HepG2 (cell line): ENCODE measurements at regions not wholly inside any gene's neighbourhood (a gene's known extent, or its start where the extent isn't known, plus 50 kb on each side); places are given as distances from the start of the nearest gene placed in this dataset.

Source experiments
- ATAC-seq: fragments of 200-7000 bp; cut with Tn5 transposase; 3 replicates; pipeline ENCODE4 v1.9.1; 2020; ENCODE audit warnings: mild to moderate bottlenecking, moderate library complexity
- BruUV-seq: library from RNA; stranded (reverse); fragments of 400-500 nt; replicated peaks from 2 replicates; lab custom pipeline; 2021; lab: Mats Ljungman, UMichigan
- CTCF ChIA-PET: fragments of 300-600 bp; formaldehyde crosslinking; extraction: SDS; loops from one replicate; lab custom pipeline; 2021; ENCODE audit warnings: low total read pairs, inconsistent platforms, low intra/inter-chr PET ratio; lab: Yijun Ruan, JAX
- POLR2A ChIA-PET: fragments of 350-600 bp; sonication (Branson Sonifier 250); formaldehyde crosslinking; loops from one replicate; lab custom pipeline; 2020; ENCODE audit warnings: antibody characterized with exemption, inconsistent platforms; lab: Yijun Ruan, JAX
- DNase-seq: peaks from one replicate; pipeline ENCODE4 v3.0.0-alpha.2; 2015; ENCODE audit warnings: low spot score
- FAIRE-seq: peaks from 3 replicates; lab custom pipeline; 2011; peaks lifted over from hg19 to GRCh38; lab: Jason Lieb, UNC
- H2AFZ ChIP-seq: one replicate; pipeline ENCODE4 v1.6.1; 2011; ENCODE audit warnings: low read length, inconsistent platforms
- H3K27ac ChIP-seq: fragments of 300-600 bp; 3 replicates; pipeline ENCODE4 v1.8.0; 2011; ENCODE audit warnings: mixed run types, mild to moderate bottlenecking, mixed read lengths, low read length, inconsistent platforms; ENCODE audit not compliant: insufficient read depth; ENCODE audit errors: extremely low read length
- H3K27me3 ChIP-seq, 2 experiments: fragments of 200-600 bp in 1 of 2; 2 replicates in 1 of 2; 3 replicates in 1 of 2; pipeline versions ENCODE4 v1.6.0 to v1.8.0; 2011; ENCODE audit warnings: low read length in 2 of 2, mild to moderate bottlenecking in 2 of 2, moderate library complexity in 2 of 2, inconsistent platforms in 1 of 2; ENCODE audit not compliant: insufficient read depth in 2 of 2, control insufficient read depth in 1 of 2
- H3K36me3 ChIP-seq, 2 experiments: fragments of 200-600 bp in 1 of 2; replicated peaks in 1 of 2; 2 replicates in 1 of 2; 3 replicates in 1 of 2; pipeline versions ENCODE4 v1.5.1 to v1.8.0; 2011; ENCODE audit warnings: low read length in 2 of 2, inconsistent platforms in 1 of 2; ENCODE audit not compliant: insufficient read depth in 2 of 2, control insufficient read depth in 1 of 2
- H3K4me1 ChIP-seq: 2 replicates; pipeline ENCODE4 v1.5.1; 2012; ENCODE audit warnings: low read length, inconsistent platforms; ENCODE audit not compliant: insufficient read depth
- H3K4me2 ChIP-seq: 2 replicates; pipeline ENCODE4 v1.6.0; 2011; ENCODE audit warnings: low read depth, low read length, inconsistent platforms
- H3K4me3 ChIP-seq, 3 experiments: fragments of 200-600 bp in 1 of 3; sonication (generic), shearing (Covaris generic) in 1 of 3; replicated peaks in 1 of 3; 2 replicates each; pipeline ENCODE4 v1.5.1; 2011 to 2016; ENCODE audit warnings: low read length in 3 of 3, inconsistent platforms in 2 of 3, low read depth in 2 of 3, mild to moderate bottlenecking in 2 of 3, control low read depth in 1 of 3, mixed read lengths in 1 of 3; ENCODE audit not compliant: insufficient read depth in 1 of 3
- H3K79me2 ChIP-seq: one replicate; pipeline ENCODE4 v1.6.1; 2011; ENCODE audit warnings: low read length, inconsistent platforms; ENCODE audit not compliant: insufficient read depth
- H3K9ac ChIP-seq: 2 replicates; pipeline ENCODE4 v1.6.0; 2011; ENCODE audit warnings: mild to moderate bottlenecking, low read depth, low read length, inconsistent platforms; ENCODE audit not compliant: insufficient read depth
- H3K9me3 ChIP-seq: 2 replicates; pipeline ENCODE4 v1.5.1; 2012; ENCODE audit warnings: mild to moderate bottlenecking, low read length
- H4K20me1 ChIP-seq: 2 replicates; pipeline ENCODE4 v1.6.0; 2011; ENCODE audit warnings: inconsistent platforms, mild to moderate bottlenecking, low read length, moderate library complexity; ENCODE audit not compliant: insufficient read depth
- CSRNP1 ChIP-seq: sonication (generic); formaldehyde crosslinking; IDR thresholded peaks from 2 replicates; pipeline ENCODE4 v1.8.1; 2023; ENCODE audit warnings: mild to moderate bottlenecking, missing genetic modification reagents
- FLYWCH1 ChIP-seq: sonication (generic); formaldehyde crosslinking; IDR thresholded peaks from 2 replicates; pipeline ENCODE4 v1.8.1; 2023; ENCODE audit warnings: mild to moderate bottlenecking, missing genetic modification reagents
- GLI4 ChIP-seq: sonication (generic); formaldehyde crosslinking; IDR thresholded peaks from 2 replicates; pipeline ENCODE4 v1.5.1; 2020; ENCODE audit warnings: missing genetic modification reagents, mild to moderate bottlenecking, moderate library complexity, borderline replicate concordance
- HNF4A ChIP-seq: sonication (generic); formaldehyde crosslinking; IDR thresholded peaks from 2 replicates; pipeline ENCODE4 v1.4.0; 2020; ENCODE audit warnings: missing genetic modification reagents
- MAZ ChIP-seq, 2 experiments: sonication (generic) in 1 of 2; formaldehyde crosslinking in 1 of 2; IDR thresholded peaks; 2 replicates each; pipeline versions ENCODE4 v1.5.0 to v1.6.1; 2012 to 2020; ENCODE audit warnings: low read depth in 2 of 2, mild to moderate bottlenecking in 2 of 2, borderline replicate concordance in 1 of 2, improper control_type of control experiment in 1 of 2, low read length in 1 of 2, missing genetic modification reagents in 1 of 2, moderate library complexity in 1 of 2
- MBD4 ChIP-seq: IDR thresholded peaks from 2 replicates; pipeline ENCODE4 v1.6.1; 2012; ENCODE audit warnings: low read length, inconsistent platforms, borderline replicate concordance
- NR0B2 ChIP-seq: sonication (generic); formaldehyde crosslinking; IDR thresholded peaks from 2 replicates; pipeline ENCODE4 v1.4.0; 2020; ENCODE audit warnings: mild to moderate bottlenecking, missing genetic modification reagents
- PLRG1 ChIP-seq: fragments of 450-650 bp; conservative IDR thresholded peaks from 2 replicates; pipeline ENCODE4 v1.6.1; 2016
- RFXANK ChIP-seq: IDR thresholded peaks from 2 replicates; pipeline ENCODE4 v1.6.1; 2016
- SIN3A ChIP-seq: IDR thresholded peaks from 2 replicates; pipeline ENCODE4 v1.6.1; 2011; ENCODE audit warnings: low read depth, mild to moderate bottlenecking, control low read depth, low read length, borderline replicate concordance
- SOX6 ChIP-seq, 2 experiments: fragments of 450-650 bp in 1 of 2; sonication (generic) in 1 of 2; formaldehyde crosslinking in 1 of 2; IDR thresholded peaks; 2 replicates each; pipeline versions ENCODE4 v1.4.0 to v1.6.1; 2017 to 2020; ENCODE audit warnings: antibody characterized with exemption in 1 of 2, mild to moderate bottlenecking in 1 of 2, missing genetic modification reagents in 1 of 2
- SP5 ChIP-seq: IDR thresholded peaks from 2 replicates; pipeline ENCODE4 v1.6.1; 2016; ENCODE audit warnings: low read depth, borderline replicate concordance
- XBP1 ChIP-seq: sonication (generic); formaldehyde crosslinking; IDR thresholded peaks from 2 replicates; pipeline ENCODE4 v1.5.0; 2020; ENCODE audit warnings: missing genetic modification reagents
- ZNF597 ChIP-seq: sonication (generic); formaldehyde crosslinking; IDR thresholded peaks from 2 replicates; pipeline ENCODE4 v1.5.0; 2020; ENCODE audit warnings: missing genetic modification reagents
- WGBS: methylation state at CpG from one replicate; pipeline ENCODE4 v1.1.6; 2017; ENCODE audit warnings: low lambda C conversion rate; 5-methylcytosine and 5-hydroxymethylcytosine counted together
- in situ Hi-C: cut with HindIII; loops from 2 replicates; pipeline ENCODE4 v1.10.0; 2017; ENCODE audit warnings: low pct_unique_long_range_greater_than_20kb; ENCODE audit not compliant: extremely low pct_ligation_motif_present
- intact Hi-C: fragments of 100-400 bp; cut with micrococcal nuclease; formaldehyde crosslinking; loops from one replicate; pipeline ENCODE4 v1.10.0; 2022; ENCODE audit not compliant: unreplicated experiment

- no peaks in the 10 kb centered on the region for H3K27me3 ChIP-seq
- H3K27ac ChIP-seq: no peak overlapping the region
- CTCF ChIA-PET: no interaction called here
- ATAC-seq (no peak), DNase-seq (no peak), FAIRE-seq (no peak)
- H2AFZ ChIP-seq: no peak overlapping the region
- intact Hi-C loops (no loop called here), in situ Hi-C loops (no loop called here)
- H3K79me2 ChIP-seq: no peaks in the 10 kb centered on the region
- no peak overlapping the region for H3K4me3 ChIP-seq
- H3K36me3 ChIP-seq: no peaks in the 10 kb centered on the region
- no peak overlapping the region for H3K9ac ChIP-seq
- no peak for TF ChIP-seq NR0B2 (CRISPR knock-in tag)
- TF ChIP-seq MAZ (IDR thresholded peaks at IDR 0.05; ENCODE audit: borderline replicate concordance, low read depth, low read length): no peak
- no peak for TF ChIP-seq MAZ (CRISPR knock-in tag; IDR thresholded peaks at IDR 0.05; ENCODE audit: low read depth)
- TF ChIP-seq CSRNP1 (CRISPR knock-in tag): no peak
- no peak for TF ChIP-seq SP5 (CRISPR knock-in tag)
- TF ChIP-seq GLI4 (CRISPR knock-in tag): no peak
- TF ChIP-seq SOX6 (IDR thresholded peaks at IDR 0.05): no peak
- TF ChIP-seq SOX6 (CRISPR knock-in tag; IDR thresholded peaks at IDR 0.05): no peak
- no peak for TF ChIP-seq HNF4A (CRISPR knock-in tag)
- no peak for TF ChIP-seq RFXANK (CRISPR knock-in tag)
- no peak for TF ChIP-seq ZNF597 (CRISPR knock-in tag)
- no peak for TF ChIP-seq FLYWCH1
- no peak for TF ChIP-seq MBD4
- no peak for TF ChIP-seq XBP1 (CRISPR knock-in tag)
- TF ChIP-seq PLRG1: no peak
- no peak for TF ChIP-seq SIN3A
- H3K9me3 ChIP-seq: no peaks in the 10 kb centered on the region
- no peak overlapping the region for H3K4me2 ChIP-seq
- 54% methylated on average over 3 of the region's 3 CpGs for WGBS
- H3K4me1 ChIP-seq: no peaks in the 10 kb centered on the region
- no peaks in the 10 kb centered on the region for H4K20me1 ChIP-seq
- POLR2A ChIA-PET: no interaction called here
- no TSS peak for BruUV-seq
Observed at GRCh38 chr1:221900678-221901077, 158.8 kb upstream of the DUSP10 start.
